DND-41 (cell line): ENCODE measurements at regions not wholly inside any gene's neighbourhood (a gene's known extent, or its start where the extent isn't known, plus 50 kb on each side); places are given as distances from the start of the nearest gene placed in this dataset.

Experiments
- ATAC-seq: fragments of 200-7000 bp; cut with Tn5 transposase; 3 replicates; pipeline ENCODE4 v1.9.1; 2021; ENCODE audit warnings: low read depth; ENCODE audit not compliant: insufficient read depth
- DNase-seq: peaks from one replicate; pipeline ENCODE4 v3.0.0-alpha.2; 2020
- H2AFZ ChIP-seq: 2 replicates; pipeline ENCODE4 v1.6.0; 2012; ENCODE audit warnings: low read depth, low read length
- H3K27ac ChIP-seq: 2 replicates; pipeline ENCODE4 v1.5.1; 2012; ENCODE audit warnings: low read length, inconsistent platforms
- H3K27me3 ChIP-seq: fragments of 200-600 bp; sonication (generic); 2 replicates; pipeline ENCODE4 v1.6.0; 2012; ENCODE audit warnings: low read length, mild to moderate bottlenecking, inconsistent platforms; ENCODE audit not compliant: insufficient read depth, poor library complexity
- H3K36me3 ChIP-seq: 2 replicates; pipeline ENCODE4 v1.5.1; 2012; ENCODE audit warnings: low read length, inconsistent platforms; ENCODE audit not compliant: insufficient read depth
- H3K4me1 ChIP-seq: 2 replicates; pipeline ENCODE4 v1.5.1; 2012; ENCODE audit warnings: mild to moderate bottlenecking, low read length; ENCODE audit not compliant: insufficient read depth
- H3K4me2 ChIP-seq: 2 replicates; pipeline ENCODE4 v1.6.0; 2012; ENCODE audit warnings: mild to moderate bottlenecking, moderate library complexity, low read length, inconsistent platforms; ENCODE audit not compliant: insufficient read depth
- H3K4me3 ChIP-seq, 2 experiments: fragments of 200-600 bp in 1 of 2; shearing (Covaris generic) in 1 of 2; 2 replicates each; pipeline ENCODE4 v1.5.1; 2012 to 2016; ENCODE audit warnings: inconsistent platforms in 2 of 2, low read length in 2 of 2, mild to moderate bottlenecking in 2 of 2, low read depth in 1 of 2, moderate library complexity in 1 of 2
- H3K79me2 ChIP-seq: 2 replicates; pipeline ENCODE4 v1.6.0; 2012; ENCODE audit warnings: low read length, inconsistent platforms; ENCODE audit not compliant: insufficient read depth
- H3K9ac ChIP-seq: 2 replicates; pipeline ENCODE4 v1.6.0; 2012; ENCODE audit warnings: low read depth, mild to moderate bottlenecking, inconsistent platforms, low read length, moderate library complexity
- H3K9me3 ChIP-seq: 2 replicates; pipeline ENCODE4 v1.5.1; 2012; ENCODE audit warnings: low read length, moderate library complexity, mild to moderate bottlenecking, inconsistent platforms; ENCODE audit not compliant: insufficient read depth, severe bottlenecking
- H4K20me1 ChIP-seq: 2 replicates; pipeline ENCODE4 v1.6.0; 2012; ENCODE audit warnings: low read length; ENCODE audit not compliant: insufficient read depth
- EZH2 ChIP-seq: IDR thresholded peaks from 3 replicates; pipeline ENCODE4 v1.6.1; 2012; ENCODE audit warnings: borderline replicate concordance, low read depth, mild to moderate bottlenecking, moderate library complexity, low read length, inconsistent platforms; ENCODE audit not compliant: severe bottlenecking
- TF ChIP-seq, protein P1 (sequence below): IDR thresholded peaks from 2 replicates; pipeline ENCODE4 v1.5.1; 2012; ENCODE audit warnings: borderline replicate concordance, low read length, moderate library complexity, mild to moderate bottlenecking; ENCODE audit not compliant: poor library complexity, severe bottlenecking; ENCODE audit errors: extremely low read depth

DNA sequence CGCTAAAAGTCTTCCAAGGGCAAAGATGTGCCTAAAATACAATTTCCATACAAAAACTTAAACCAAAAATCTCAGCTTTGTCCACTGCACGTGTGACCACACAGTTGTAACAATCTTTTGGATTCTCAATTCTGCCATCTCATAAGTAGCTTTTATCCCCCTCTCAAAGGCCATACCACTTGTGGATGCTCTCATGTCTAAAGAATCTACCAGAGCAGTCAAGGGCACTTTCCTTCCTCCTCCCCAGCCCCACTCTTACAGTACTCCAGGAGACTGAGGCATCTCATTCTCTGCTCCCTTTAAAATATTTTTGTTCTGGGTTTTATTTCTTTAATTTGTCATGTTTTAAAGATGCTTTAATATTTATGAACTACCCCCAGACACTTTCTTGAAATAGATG is 102.3 kb upstream of the PFN2 start:
- DNase-seq = no peak
- ATAC-seq = no peak
- H3K4me3 ChIP-seq = no peak overlapping the region

DNA sequence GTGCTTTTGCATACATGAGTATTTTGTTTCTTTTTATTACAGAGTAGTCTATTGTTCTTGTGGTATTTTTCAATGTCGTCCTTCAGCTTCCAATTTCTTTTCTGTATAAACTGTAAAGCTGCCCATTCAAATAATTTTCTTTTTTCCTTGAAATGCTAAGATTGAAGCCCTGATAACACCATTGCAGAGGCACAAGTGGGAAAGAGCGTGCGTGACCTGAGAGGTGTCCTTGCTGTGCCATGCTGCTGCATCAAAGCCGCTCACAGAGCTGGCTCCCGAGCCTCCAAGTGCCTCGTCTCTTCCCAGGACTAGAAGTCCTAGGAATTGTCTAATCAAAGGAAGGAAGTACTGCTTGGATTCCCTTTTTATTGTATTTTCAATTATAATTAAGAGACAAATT is 101.9 kb upstream of the PFN2 start:
- H3K9ac ChIP-seq = no peak overlapping the region
- H3K27ac ChIP-seq = no peak overlapping the region
- no peaks in the 10 kb centered on the region for H3K4me1 ChIP-seq
- DNase-seq = no peak
- ATAC-seq = no peak
- peaks cover 18% of the 10 kb centered on the region for H3K27me3 ChIP-seq
- no peak overlapping the region for H3K4me2 ChIP-seq
- TF ChIP-seq, protein P1, sequence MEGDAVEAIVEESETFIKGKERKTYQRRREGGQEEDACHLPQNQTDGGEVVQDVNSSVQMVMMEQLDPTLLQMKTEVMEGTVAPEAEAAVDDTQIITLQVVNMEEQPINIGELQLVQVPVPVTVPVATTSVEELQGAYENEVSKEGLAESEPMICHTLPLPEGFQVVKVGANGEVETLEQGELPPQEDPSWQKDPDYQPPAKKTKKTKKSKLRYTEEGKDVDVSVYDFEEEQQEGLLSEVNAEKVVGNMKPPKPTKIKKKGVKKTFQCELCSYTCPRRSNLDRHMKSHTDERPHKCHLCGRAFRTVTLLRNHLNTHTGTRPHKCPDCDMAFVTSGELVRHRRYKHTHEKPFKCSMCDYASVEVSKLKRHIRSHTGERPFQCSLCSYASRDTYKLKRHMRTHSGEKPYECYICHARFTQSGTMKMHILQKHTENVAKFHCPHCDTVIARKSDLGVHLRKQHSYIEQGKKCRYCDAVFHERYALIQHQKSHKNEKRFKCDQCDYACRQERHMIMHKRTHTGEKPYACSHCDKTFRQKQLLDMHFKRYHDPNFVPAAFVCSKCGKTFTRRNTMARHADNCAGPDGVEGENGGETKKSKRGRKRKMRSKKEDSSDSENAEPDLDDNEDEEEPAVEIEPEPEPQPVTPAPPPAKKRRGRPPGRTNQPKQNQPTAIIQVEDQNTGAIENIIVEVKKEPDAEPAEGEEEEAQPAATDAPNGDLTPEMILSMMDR = no peak
- no peak for TF ChIP-seq EZH2
- no peaks in the 10 kb centered on the region for H3K9me3 ChIP-seq
- H3K79me2 ChIP-seq = no peaks in the 10 kb centered on the region
- H2AFZ ChIP-seq = no peak overlapping the region
- no peaks in the 10 kb centered on the region for H3K36me3 ChIP-seq
- no peak overlapping the region for H3K4me3 ChIP-seq
- no peaks in the 10 kb centered on the region for H4K20me1 ChIP-seq

More for the DNA sequence above, 102.3 kb upstream of the PFN2 start:
- Histone ChIP-seq H3K27ac (no peak overlapping the region), H3K9ac (no peak overlapping the region), H3K9me3 (no peaks in the 10 kb centered on the region), H2AFZ (no peak overlapping the region), H3K4me1 (no peaks in the 10 kb centered on the region), H3K27me3 (peaks cover 18% of the 10 kb centered on the region), H3K4me2 (no peak overlapping the region), H3K79me2 (no peaks in the 10 kb centered on the region), H3K36me3 (no peaks in the 10 kb centered on the region), H4K20me1 (no peaks in the 10 kb centered on the region)
- no peak for TF ChIP-seq EZH2
- TF ChIP-seq, protein P1 = no peak

GRCh38 chr3:150070271-150070670 is 99.6 kb upstream of the PFN2 start:
- Histone ChIP-seq H3K79me2 (no peaks in the 10 kb centered on the region), H3K4me1 (no peaks in the 10 kb centered on the region), H4K20me1 (no peaks in the 10 kb centered on the region), H3K4me2 (no peak overlapping the region), H3K9ac (no peak overlapping the region), H3K27ac (no peak overlapping the region), H3K27me3 (peaks cover 23% of the 10 kb centered on the region), H2AFZ (no peak overlapping the region), H3K4me3 (no peak overlapping the region), H3K9me3 (no peaks in the 10 kb centered on the region), H3K36me3 (no peaks in the 10 kb centered on the region)
- ATAC-seq (no peak), DNase-seq (no peak)
- TF ChIP-seq, protein P1 = no peak
- no peak for TF ChIP-seq EZH2

DNA sequence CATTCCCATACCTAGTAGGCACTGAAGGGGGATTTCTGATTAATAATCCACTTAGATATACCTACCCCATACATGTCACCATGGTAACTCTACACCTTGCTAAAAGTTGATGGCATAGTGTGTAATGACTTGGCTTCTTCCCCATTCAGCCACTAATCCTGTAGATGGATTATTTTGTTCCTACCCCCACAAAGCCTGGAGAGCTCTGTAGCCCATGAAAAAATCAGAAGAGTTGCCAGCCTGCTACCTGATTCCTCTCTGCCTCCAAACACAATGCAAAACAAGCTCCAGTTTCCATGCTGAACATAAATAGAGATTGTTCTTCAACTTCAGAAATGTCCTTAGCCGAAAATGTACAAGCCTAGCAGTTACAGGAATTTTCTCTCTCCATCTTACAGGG is 98.9 kb upstream of the PFN2 start:
- H3K4me3 ChIP-seq = no peak overlapping the region
- H3K4me2 ChIP-seq = no peak overlapping the region
- no peak overlapping the region for H3K27ac ChIP-seq
- H3K27me3 ChIP-seq = peaks cover 23% of the 10 kb centered on the region
- no peaks in the 10 kb centered on the region for H3K79me2 ChIP-seq
- H3K4me1 ChIP-seq = no peaks in the 10 kb centered on the region
- H3K9ac ChIP-seq = no peak overlapping the region
- TF ChIP-seq EZH2 = no peak
- TF ChIP-seq, protein P1 = no peak
- no peaks in the 10 kb centered on the region for H3K36me3 ChIP-seq
- H4K20me1 ChIP-seq = no peaks in the 10 kb centered on the region
- ATAC-seq (no peak), DNase-seq (no peak)
- no peaks in the 10 kb centered on the region for H3K9me3 ChIP-seq
- no peak overlapping the region for H2AFZ ChIP-seq
